ENCODE measurements at regions not wholly inside any gene's neighbourhood (a gene's known extent, or its start where the extent isn't known, plus 50 kb on each side); places are given as distances from the start of the nearest gene placed in this dataset.

- TF ChIP-seq CTCF (conservative IDR thresholded peaks at IDR 0.05; ENCODE audit: control insufficient read depth, insufficient read depth, low read depth, low read length): no peak
- no peak for DNase-seq (ENCODE audit: low read depth)
- H3K4me3 ChIP-seq (ENCODE audit: control insufficient read depth, low read depth, low read length): no peak overlapping the region
These were observed 50.0 kb upstream of the TMEM178A start for GRCh38 chr2:39615675-39616074.
